ENCODE measurements at regions not wholly inside any gene's neighbourhood (a gene's known extent, or its start where the extent isn't known, plus 50 kb on each side); places are given as distances from the start of the nearest gene placed in this dataset.

- Histone ChIP-seq H3K4me1 (ENCODE audit: control insufficient read depth in 2 of 2, insufficient read depth in 2 of 2, low read length in 2 of 2) (no peaks in the 10 kb centered on the region), H3K9me3 (ENCODE audit: control insufficient read depth in 2 of 2, low read length in 2 of 2) (no peaks in the 10 kb centered on the region), H3K27me3 (ENCODE audit: control insufficient read depth in 2 of 2, insufficient read depth in 2 of 2, low read length in 2 of 2) (no peaks in the 10 kb centered on the region), H3K9ac (ENCODE audit: low read depth in 1 of 2, low read length in 2 of 2) (no peak overlapping the region), H3K27ac (ENCODE audit: low read depth in 2 of 2, low read length in 2 of 2) (no peak overlapping the region), H3K36me3 (ENCODE audit: control insufficient read depth in 2 of 2, insufficient read depth in 2 of 2, low read length in 2 of 2) (no peaks in the 10 kb centered on the region), H3K4me3 (ENCODE audit: low read length in 2 of 2) (no peak overlapping the region)
Measured at GRCh38 chr11:110367571-110367970, 62.2 kb upstream of the FDX1 start.

- no peak overlapping the region for H3K27ac ChIP-seq (ENCODE audit: low read depth in 2 of 2, low read length in 2 of 2)
- no peak overlapping the region for H3K4me3 ChIP-seq (ENCODE audit: low read length in 2 of 2)
- no peaks in the 10 kb centered on the region for H3K4me1 ChIP-seq (ENCODE audit: control insufficient read depth in 2 of 2, insufficient read depth in 2 of 2, low read length in 2 of 2)
- no peak overlapping the region for H3K9ac ChIP-seq (ENCODE audit: low read depth in 1 of 2, low read length in 2 of 2)
- no peaks in the 10 kb centered on the region for H3K36me3 ChIP-seq (ENCODE audit: control insufficient read depth in 2 of 2, insufficient read depth in 2 of 2, low read length in 2 of 2)
- no peaks in the 10 kb centered on the region for H3K9me3 ChIP-seq (ENCODE audit: control insufficient read depth in 2 of 2, low read length in 2 of 2)
- H3K27me3 ChIP-seq (ENCODE audit: control insufficient read depth in 2 of 2, insufficient read depth in 2 of 2, low read length in 2 of 2) = no peaks in the 10 kb centered on the region
Measured at GRCh38 chr11:110371084-110371483, 58.7 kb upstream of the FDX1 start.

- Histone ChIP-seq H3K4me1 (ENCODE audit: control insufficient read depth in 2 of 2, insufficient read depth in 2 of 2, low read length in 2 of 2) (peaks cover 0 to 3% of the 10 kb centered on the region in 2 donors), H3K27me3 (ENCODE audit: control insufficient read depth in 2 of 2, insufficient read depth in 2 of 2, low read length in 2 of 2) (no peaks in the 10 kb centered on the region), H3K9ac (ENCODE audit: low read depth in 1 of 2, low read length in 2 of 2) (no peak overlapping the region), H3K9me3 (ENCODE audit: control insufficient read depth in 2 of 2, low read length in 2 of 2) (no peaks in the 10 kb centered on the region), H3K36me3 (ENCODE audit: control insufficient read depth in 2 of 2, insufficient read depth in 2 of 2, low read length in 2 of 2) (no peaks in the 10 kb centered on the region), H3K4me3 (ENCODE audit: low read length in 2 of 2) (no peak overlapping the region), H3K27ac (ENCODE audit: low read depth in 2 of 2, low read length in 2 of 2) (no peak overlapping the region)
Measured at GRCh38 chr11:110373051-110373702, 56.6 kb upstream of the FDX1 start.

- Histone ChIP-seq H3K9me3 (ENCODE audit: control insufficient read depth in 2 of 2, low read length in 2 of 2) (no peaks in the 10 kb centered on the region), H3K27ac (ENCODE audit: low read depth in 2 of 2, low read length in 2 of 2) (no peak overlapping the region), H3K9ac (ENCODE audit: low read depth in 1 of 2, low read length in 2 of 2) (no peak overlapping the region), H3K4me3 (ENCODE audit: low read length in 2 of 2) (no peak overlapping the region), H3K4me1 (ENCODE audit: control insufficient read depth in 2 of 2, insufficient read depth in 2 of 2, low read length in 2 of 2) (peaks cover 0 to 3% of the 10 kb centered on the region in 2 donors), H3K27me3 (ENCODE audit: control insufficient read depth in 2 of 2, insufficient read depth in 2 of 2, low read length in 2 of 2) (no peaks in the 10 kb centered on the region), H3K36me3 (ENCODE audit: control insufficient read depth in 2 of 2, insufficient read depth in 2 of 2, low read length in 2 of 2) (no peaks in the 10 kb centered on the region)
Measured at GRCh38 chr11:110374921-110375320, 54.8 kb upstream of the FDX1 start.

GRCh38 chr11:110375351-110375750, 54.4 kb upstream of the FDX1 start:
- no peak overlapping the region for H3K9ac ChIP-seq (ENCODE audit: low read depth in 1 of 2, low read length in 2 of 2)
- H3K27me3 ChIP-seq (ENCODE audit: control insufficient read depth in 2 of 2, insufficient read depth in 2 of 2, low read length in 2 of 2) = no peaks in the 10 kb centered on the region
- no peaks in the 10 kb centered on the region for H3K36me3 ChIP-seq (ENCODE audit: control insufficient read depth in 2 of 2, insufficient read depth in 2 of 2, low read length in 2 of 2)
- peaks cover 0 to 3% of the 10 kb centered on the region in 2 donors for H3K4me1 ChIP-seq (ENCODE audit: control insufficient read depth in 2 of 2, insufficient read depth in 2 of 2, low read length in 2 of 2)
- no peak overlapping the region for H3K4me3 ChIP-seq (ENCODE audit: low read length in 2 of 2)
- no peaks in the 10 kb centered on the region for H3K9me3 ChIP-seq (ENCODE audit: control insufficient read depth in 2 of 2, low read length in 2 of 2)
- no peak overlapping the region for H3K27ac ChIP-seq (ENCODE audit: low read depth in 2 of 2, low read length in 2 of 2)

GRCh38 chr11:110376021-110376420, 53.7 kb upstream of the FDX1 start:
- Histone ChIP-seq H3K9me3 (ENCODE audit: control insufficient read depth in 2 of 2, low read length in 2 of 2) (no peaks in the 10 kb centered on the region), H3K4me3 (ENCODE audit: low read length in 2 of 2) (no peak overlapping the region), H3K27ac (ENCODE audit: low read depth in 2 of 2, low read length in 2 of 2) (no peak overlapping the region), H3K4me1 (ENCODE audit: control insufficient read depth in 2 of 2, insufficient read depth in 2 of 2, low read length in 2 of 2) (peaks cover 0 to 3% of the 10 kb centered on the region in 2 donors), H3K27me3 (ENCODE audit: control insufficient read depth in 2 of 2, insufficient read depth in 2 of 2, low read length in 2 of 2) (no peaks in the 10 kb centered on the region), H3K9ac (ENCODE audit: low read depth in 1 of 2, low read length in 2 of 2) (no peak overlapping the region), H3K36me3 (ENCODE audit: control insufficient read depth in 2 of 2, insufficient read depth in 2 of 2, low read length in 2 of 2) (no peaks in the 10 kb centered on the region)

- no peaks in the 10 kb centered on the region for H3K9me3 ChIP-seq (ENCODE audit: control insufficient read depth in 2 of 2, low read length in 2 of 2)
- no peaks in the 10 kb centered on the region for H3K36me3 ChIP-seq (ENCODE audit: control insufficient read depth in 2 of 2, insufficient read depth in 2 of 2, low read length in 2 of 2)
- H3K27me3 ChIP-seq (ENCODE audit: control insufficient read depth in 2 of 2, insufficient read depth in 2 of 2, low read length in 2 of 2) = no peaks in the 10 kb centered on the region
- H3K4me3 ChIP-seq (ENCODE audit: low read length in 2 of 2) = peak overlapping the region; percentile 19 to 57
- peaks cover 0 to 3% of the 10 kb centered on the region in 2 donors for H3K4me1 ChIP-seq (ENCODE audit: control insufficient read depth in 2 of 2, insufficient read depth in 2 of 2, low read length in 2 of 2)
- H3K9ac ChIP-seq (ENCODE audit: low read depth in 1 of 2, low read length in 2 of 2) = peak overlapping the region in 1 of 2 donors; percentile 39
- peak overlapping the region; percentile 21 to 35 for H3K27ac ChIP-seq (ENCODE audit: low read depth in 2 of 2, low read length in 2 of 2)
Measured at GRCh38 chr11:110376711-110377324, 52.9 kb upstream of the FDX1 start.

- no peak overlapping the region for H3K27ac ChIP-seq (ENCODE audit: low read depth in 2 of 2, low read length in 2 of 2)
- no peaks in the 10 kb centered on the region for H3K36me3 ChIP-seq (ENCODE audit: control insufficient read depth in 2 of 2, insufficient read depth in 2 of 2, low read length in 2 of 2)
- H3K27me3 ChIP-seq (ENCODE audit: control insufficient read depth in 2 of 2, insufficient read depth in 2 of 2, low read length in 2 of 2) = no peaks in the 10 kb centered on the region
- H3K9ac ChIP-seq (ENCODE audit: low read depth in 1 of 2, low read length in 2 of 2) = no peak overlapping the region
- peaks cover 0 to 3% of the 10 kb centered on the region in 2 donors for H3K4me1 ChIP-seq (ENCODE audit: control insufficient read depth in 2 of 2, insufficient read depth in 2 of 2, low read length in 2 of 2)
- H3K4me3 ChIP-seq (ENCODE audit: low read length in 2 of 2) = no peak overlapping the region
- no peaks in the 10 kb centered on the region for H3K9me3 ChIP-seq (ENCODE audit: control insufficient read depth in 2 of 2, low read length in 2 of 2)
Measured at GRCh38 chr11:110377434-110377833, 52.3 kb upstream of the FDX1 start.

- H3K9ac ChIP-seq (ENCODE audit: low read depth in 1 of 2, low read length in 2 of 2) = no peak overlapping the region
- no peak overlapping the region for H3K4me3 ChIP-seq (ENCODE audit: low read length in 2 of 2)
- no peaks in the 10 kb centered on the region for H3K36me3 ChIP-seq (ENCODE audit: control insufficient read depth in 2 of 2, insufficient read depth in 2 of 2, low read length in 2 of 2)
- no peak overlapping the region for H3K27ac ChIP-seq (ENCODE audit: low read depth in 2 of 2, low read length in 2 of 2)
- no peaks in the 10 kb centered on the region for H3K27me3 ChIP-seq (ENCODE audit: control insufficient read depth in 2 of 2, insufficient read depth in 2 of 2, low read length in 2 of 2)
- H3K9me3 ChIP-seq (ENCODE audit: control insufficient read depth in 2 of 2, low read length in 2 of 2) = no peaks in the 10 kb centered on the region
- H3K4me1 ChIP-seq (ENCODE audit: control insufficient read depth in 2 of 2, insufficient read depth in 2 of 2, low read length in 2 of 2) = peaks cover 0 to 3% of the 10 kb centered on the region in 2 donors
Measured at GRCh38 chr11:110379261-110379660, 50.5 kb upstream of the FDX1 start.

GRCh38 chr11:110379936-110380335, 49.8 kb upstream of the FDX1 start:
- Histone ChIP-seq H3K27ac (ENCODE audit: low read depth in 2 of 2, low read length in 2 of 2) (no peak overlapping the region), H3K4me1 (ENCODE audit: control insufficient read depth in 2 of 2, insufficient read depth in 2 of 2, low read length in 2 of 2) (peaks cover 0 to 3% of the 10 kb centered on the region in 2 donors), H3K9ac (ENCODE audit: low read depth in 1 of 2, low read length in 2 of 2) (no peak overlapping the region), H3K36me3 (ENCODE audit: control insufficient read depth in 2 of 2, insufficient read depth in 2 of 2, low read length in 2 of 2) (no peaks in the 10 kb centered on the region), H3K9me3 (ENCODE audit: control insufficient read depth in 2 of 2, low read length in 2 of 2) (no peaks in the 10 kb centered on the region), H3K4me3 (ENCODE audit: low read length in 2 of 2) (no peak overlapping the region), H3K27me3 (ENCODE audit: control insufficient read depth in 2 of 2, insufficient read depth in 2 of 2, low read length in 2 of 2) (no peaks in the 10 kb centered on the region)
